HL-60 (cell line): ENCODE measurements at regions not wholly inside any gene's neighbourhood (a gene's known extent, or its start where the extent isn't known, plus 50 kb on each side); places are given as distances from the start of the nearest gene placed in this dataset.
A peak's percentile ranks its signal among the peaks of the same experiment; 100 is the strongest.

Source experiments
- DNase-seq, 2 experiments: peaks; one replicate each; pipeline ENCODE4 v3.0.0-alpha.2; 2010 to 2020; ENCODE audit warnings: low read depth in 1 of 2, low spot score in 1 of 2
- H3K27ac ChIP-seq: fragments of 250-450 bp; sonication (Bioruptor Pico); replicated peaks from 2 replicates; pipeline ENCODE4 v1.5.1; 2020; ENCODE audit warnings: mild to moderate bottlenecking, moderate library complexity
- H3K27me3 ChIP-seq: fragments of 250-450 bp; sonication (Bioruptor Pico); 2 replicates; pipeline ENCODE4 v1.5.1; 2021; ENCODE audit warnings: mild to moderate bottlenecking, moderate library complexity; ENCODE audit not compliant: insufficient read depth, poor library complexity, severe bottlenecking
- H3K4me3 ChIP-seq: replicated peaks from 2 replicates; pipeline ENCODE4 v1.5.1; 2011; ENCODE audit warnings: mild to moderate bottlenecking, control low read depth, low read length; ENCODE audit not compliant: insufficient read depth
- CTCF ChIP-seq: IDR thresholded peaks from one replicate; pipeline ENCODE4 v1.5.1; 2011; ENCODE audit warnings: low read length, control low read depth, inconsistent platforms; ENCODE audit not compliant: insufficient read depth
- GABPA ChIP-seq: IDR thresholded peaks from 2 replicates; pipeline ENCODE4 v1.6.1; 2012; ENCODE audit warnings: low read depth
- POLR2AphosphoS5 ChIP-seq: IDR thresholded peaks from 2 replicates; pipeline ENCODE4 v1.6.1; 2012; ENCODE audit warnings: low read depth
- SPI1 ChIP-seq: IDR thresholded peaks from 2 replicates; pipeline ENCODE4 v1.6.1; 2012; ENCODE audit warnings: low read depth, mild to moderate bottlenecking, borderline replicate concordance
- TF ChIP-seq, protein P1 (sequence below): IDR thresholded peaks from 2 replicates; pipeline ENCODE4 v1.6.1; 2012; ENCODE audit warnings: low read depth; ENCODE audit not compliant: insufficient replicate concordance

GRCh38 chr7:46131916-46132795 lies 211.1 kb upstream of the IGFBP3 start:
- Histone ChIP-seq H3K27ac (no peak overlapping the region), H3K27me3 (no peaks in the 10 kb centered on the region), H3K4me3 (no peak overlapping the region)
- TF ChIP-seq, protein P1, sequence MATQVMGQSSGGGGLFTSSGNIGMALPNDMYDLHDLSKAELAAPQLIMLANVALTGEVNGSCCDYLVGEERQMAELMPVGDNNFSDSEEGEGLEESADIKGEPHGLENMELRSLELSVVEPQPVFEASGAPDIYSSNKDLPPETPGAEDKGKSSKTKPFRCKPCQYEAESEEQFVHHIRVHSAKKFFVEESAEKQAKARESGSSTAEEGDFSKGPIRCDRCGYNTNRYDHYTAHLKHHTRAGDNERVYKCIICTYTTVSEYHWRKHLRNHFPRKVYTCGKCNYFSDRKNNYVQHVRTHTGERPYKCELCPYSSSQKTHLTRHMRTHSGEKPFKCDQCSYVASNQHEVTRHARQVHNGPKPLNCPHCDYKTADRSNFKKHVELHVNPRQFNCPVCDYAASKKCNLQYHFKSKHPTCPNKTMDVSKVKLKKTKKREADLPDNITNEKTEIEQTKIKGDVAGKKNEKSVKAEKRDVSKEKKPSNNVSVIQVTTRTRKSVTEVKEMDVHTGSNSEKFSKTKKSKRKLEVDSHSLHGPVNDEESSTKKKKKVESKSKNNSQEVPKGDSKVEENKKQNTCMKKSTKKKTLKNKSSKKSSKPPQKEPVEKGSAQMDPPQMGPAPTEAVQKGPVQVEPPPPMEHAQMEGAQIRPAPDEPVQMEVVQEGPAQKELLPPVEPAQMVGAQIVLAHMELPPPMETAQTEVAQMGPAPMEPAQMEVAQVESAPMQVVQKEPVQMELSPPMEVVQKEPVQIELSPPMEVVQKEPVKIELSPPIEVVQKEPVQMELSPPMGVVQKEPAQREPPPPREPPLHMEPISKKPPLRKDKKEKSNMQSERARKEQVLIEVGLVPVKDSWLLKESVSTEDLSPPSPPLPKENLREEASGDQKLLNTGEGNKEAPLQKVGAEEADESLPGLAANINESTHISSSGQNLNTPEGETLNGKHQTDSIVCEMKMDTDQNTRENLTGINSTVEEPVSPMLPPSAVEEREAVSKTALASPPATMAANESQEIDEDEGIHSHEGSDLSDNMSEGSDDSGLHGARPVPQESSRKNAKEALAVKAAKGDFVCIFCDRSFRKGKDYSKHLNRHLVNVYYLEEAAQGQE, result no peak
- TF ChIP-seq SPI1 (no peak), POLR2AphosphoS5 (no peak), GABPA (no peak), CTCF (no peak)
- DNase-seq, result no peak

DNA sequence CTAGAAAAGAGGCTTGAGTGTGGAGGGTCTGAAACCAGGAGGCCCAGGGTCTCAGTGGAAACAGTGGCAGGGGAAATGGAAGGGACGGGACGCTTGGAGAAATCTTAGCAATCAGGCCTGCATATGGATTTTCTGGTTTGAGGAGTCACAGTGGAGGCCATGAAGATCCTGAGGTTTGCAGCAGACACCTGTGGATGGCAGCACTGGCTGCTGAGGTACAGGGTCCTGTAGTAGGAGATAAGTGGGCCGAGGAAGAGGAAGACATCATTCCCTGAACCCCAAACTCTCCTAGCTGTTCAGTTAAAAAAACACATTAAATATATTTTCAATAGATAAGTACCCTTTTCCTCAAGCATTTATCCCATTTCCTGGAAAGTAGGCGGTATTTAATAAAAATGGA lies 208.8 kb upstream of the IGFBP3 start:
- TF ChIP-seq GABPA (no peak), SPI1 (no peak), CTCF (peak; percentile 3), POLR2AphosphoS5 (no peak)
- TF ChIP-seq, protein P1, result no peak
- H3K27ac ChIP-seq, result no peak overlapping the region
- H3K27me3 ChIP-seq, result no peaks in the 10 kb centered on the region
- no peak overlapping the region for H3K4me3 ChIP-seq
- no peak for DNase-seq

GRCh38 chr7:46127814-46128213 lies 206.7 kb upstream of the IGFBP3 start:
- Histone ChIP-seq H3K27me3 (no peaks in the 10 kb centered on the region), H3K4me3 (no peak overlapping the region), H3K27ac (no peak overlapping the region)
- TF ChIP-seq, protein P1, result no peak
- no peak for TF ChIP-seq CTCF
- TF ChIP-seq GABPA, result no peak
- TF ChIP-seq SPI1, result no peak
- no peak for TF ChIP-seq POLR2AphosphoS5
- DNase-seq, result no peak
